ENCODE measurements at regions not wholly inside any gene's neighbourhood (a gene's known extent, or its start where the extent isn't known, plus 50 kb on each side); places are given as distances from the start of the nearest gene placed in this dataset.
"Not testable (repeated sequence)": the region's sequence is repeated elsewhere in the genome, so short reads cannot be mapped to it uniquely, and the experiment has no call there.

GRCh38 chr6:27145731-27146455, 101.6 kb upstream of the PRSS16 start:
- no peaks in the 10 kb centered on the region for H3K36me3 ChIP-seq (ENCODE audit: insufficient read depth, low read length)
- peak overlapping the region; percentile 87 for H3K27ac ChIP-seq (ENCODE audit: low read depth, low read length)
- H3K9ac ChIP-seq (ENCODE audit: low read length), result peak overlapping the region; percentile 39
- H3K4me1 ChIP-seq (ENCODE audit: insufficient read depth, low read length), result peaks cover 10% of the 10 kb centered on the region
- peak overlapping the region; percentile 56 to 60 for H3K4me3 ChIP-seq (ENCODE audit: low read depth in 1 of 2, low read length in 2 of 2)
- H3K27me3 ChIP-seq (ENCODE audit: control insufficient read depth in 1 of 2, insufficient read depth in 2 of 2, low read length in 2 of 2), result no peaks in the 10 kb centered on the region
- H3K9me3 ChIP-seq (ENCODE audit: low read length), result no peaks in the 10 kb centered on the region

GRCh38 chr6:27146456-27146705, 101.1 kb upstream of the PRSS16 start:
- Histone ChIP-seq H3K27ac (ENCODE audit: low read depth, low read length) (peak overlapping the region; percentile 87), H3K9ac (ENCODE audit: low read length) (peak overlapping the region; percentile 39), H3K4me1 (ENCODE audit: insufficient read depth, low read length) (peaks cover 10% of the 10 kb centered on the region), H3K4me3 (ENCODE audit: low read depth in 1 of 2, low read length in 2 of 2) (peak overlapping the region; percentile 56 to 60)
- not testable (repeated sequence) for H3K27me3 ChIP-seq (ENCODE audit: control insufficient read depth in 1 of 2, insufficient read depth in 2 of 2, low read length in 2 of 2); H3K36me3 ChIP-seq (ENCODE audit: insufficient read depth, low read length); H3K9me3 ChIP-seq (ENCODE audit: low read length)

- Histone ChIP-seq H3K9me3 (ENCODE audit: low read length) (no peaks in the 10 kb centered on the region), H3K36me3 (ENCODE audit: insufficient read depth, low read length) (no peaks in the 10 kb centered on the region), H3K27ac (ENCODE audit: low read depth, low read length) (peak overlapping the region; percentile 87), H3K27me3 (ENCODE audit: control insufficient read depth in 1 of 2, insufficient read depth in 2 of 2, low read length in 2 of 2) (no peaks in the 10 kb centered on the region), H3K4me3 (ENCODE audit: low read depth in 1 of 2, low read length in 2 of 2) (peak overlapping the region; percentile 60 to 70), H3K9ac (ENCODE audit: low read length) (peak overlapping the region; percentile 39), H3K4me1 (ENCODE audit: insufficient read depth, low read length) (peaks cover 10% of the 10 kb centered on the region)
These were observed 100.6 kb upstream of the PRSS16 start for GRCh38 chr6:27146706-27147505.

GRCh38 chr6:27148404-27148795, 99.1 kb upstream of the PRSS16 start:
- Histone ChIP-seq H3K4me3 (ENCODE audit: low read depth in 1 of 2, low read length in 2 of 2) (no peak overlapping the region), H3K4me1 (ENCODE audit: insufficient read depth, low read length) (peaks cover 10% of the 10 kb centered on the region), H3K27ac (ENCODE audit: low read depth, low read length) (no peak overlapping the region), H3K27me3 (ENCODE audit: control insufficient read depth in 1 of 2, insufficient read depth in 2 of 2, low read length in 2 of 2) (no peaks in the 10 kb centered on the region), H3K36me3 (ENCODE audit: insufficient read depth, low read length) (no peaks in the 10 kb centered on the region), H3K9me3 (ENCODE audit: low read length) (no peaks in the 10 kb centered on the region), H3K9ac (ENCODE audit: low read length) (no peak overlapping the region)

- H3K27me3 ChIP-seq (ENCODE audit: control insufficient read depth in 1 of 2, insufficient read depth in 2 of 2, low read length in 2 of 2), result no peaks in the 10 kb centered on the region
- no peak overlapping the region for H3K27ac ChIP-seq (ENCODE audit: low read depth, low read length)
- H3K4me3 ChIP-seq (ENCODE audit: low read depth in 1 of 2, low read length in 2 of 2), result no peak overlapping the region
- H3K9ac ChIP-seq (ENCODE audit: low read length), result no peak overlapping the region
- H3K9me3 ChIP-seq (ENCODE audit: low read length), result no peaks in the 10 kb centered on the region
- H3K4me1 ChIP-seq (ENCODE audit: insufficient read depth, low read length), result peaks cover 10% of the 10 kb centered on the region
- no peaks in the 10 kb centered on the region for H3K36me3 ChIP-seq (ENCODE audit: insufficient read depth, low read length)
These were observed 98.4 kb upstream of the PRSS16 start for GRCh38 chr6:27149150-27149549.

- Histone ChIP-seq H3K27ac (ENCODE audit: low read depth, low read length) (no peak overlapping the region), H3K9me3 (ENCODE audit: low read length) (no peaks in the 10 kb centered on the region), H3K27me3 (ENCODE audit: control insufficient read depth in 1 of 2, insufficient read depth in 2 of 2, low read length in 2 of 2) (no peaks in the 10 kb centered on the region), H3K4me1 (ENCODE audit: insufficient read depth, low read length) (peaks cover 6% of the 10 kb centered on the region), H3K36me3 (ENCODE audit: insufficient read depth, low read length) (no peaks in the 10 kb centered on the region), H3K9ac (ENCODE audit: low read length) (no peak overlapping the region), H3K4me3 (ENCODE audit: low read depth in 1 of 2, low read length in 2 of 2) (no peak overlapping the region)
These were observed 92.8 kb upstream of the PRSS16 start for GRCh38 chr6:27154696-27155095.

- no peak overlapping the region for H3K9ac ChIP-seq (ENCODE audit: low read length)
- H3K9me3 ChIP-seq (ENCODE audit: low read length), result no peaks in the 10 kb centered on the region
- no peak overlapping the region for H3K27ac ChIP-seq (ENCODE audit: low read depth, low read length)
These were observed 90.5 kb upstream of the PRSS16 start for GRCh38 chr6:27156874-27157458.

GRCh38 chr6:27157459-27158315, 89.8 kb upstream of the PRSS16 start:
- Histone ChIP-seq H3K9me3 (ENCODE audit: low read length) (no peaks in the 10 kb centered on the region), H3K27me3 (ENCODE audit: control insufficient read depth in 1 of 2, insufficient read depth in 2 of 2, low read length in 2 of 2) (no peaks in the 10 kb centered on the region), H3K36me3 (ENCODE audit: insufficient read depth, low read length) (no peaks in the 10 kb centered on the region), H3K9ac (ENCODE audit: low read length) (no peak overlapping the region), H3K4me1 (ENCODE audit: insufficient read depth, low read length) (peaks cover 6% of the 10 kb centered on the region), H3K4me3 (ENCODE audit: low read depth in 1 of 2, low read length in 2 of 2) (peak overlapping the region; percentile 10 to 58), H3K27ac (ENCODE audit: low read depth, low read length) (no peak overlapping the region)

More at GRCh38 chr6:27156874-27157458, 90.5 kb upstream of the PRSS16 start:
- H3K4me3 ChIP-seq (ENCODE audit: low read depth in 1 of 2, low read length in 2 of 2), result peak overlapping the region in 1 of 2 donors; percentile 58
- H3K27me3 ChIP-seq (ENCODE audit: control insufficient read depth in 1 of 2, insufficient read depth in 2 of 2, low read length in 2 of 2), result no peaks in the 10 kb centered on the region
- peaks cover 6% of the 10 kb centered on the region for H3K4me1 ChIP-seq (ENCODE audit: insufficient read depth, low read length)
- H3K36me3 ChIP-seq (ENCODE audit: insufficient read depth, low read length), result no peaks in the 10 kb centered on the region

GRCh38 chr6:27158316-27158643, 89.2 kb upstream of the PRSS16 start:
- Histone ChIP-seq H3K9ac (ENCODE audit: low read length) (no peak overlapping the region), H3K27ac (ENCODE audit: low read depth, low read length) (no peak overlapping the region)

GRCh38 chr6:27159725-27160124, 87.8 kb upstream of the PRSS16 start:
- no peak overlapping the region for H3K27ac ChIP-seq (ENCODE audit: low read depth, low read length)
- H3K4me1 ChIP-seq (ENCODE audit: insufficient read depth, low read length), result peaks cover 6% of the 10 kb centered on the region
- H3K4me3 ChIP-seq (ENCODE audit: low read depth in 1 of 2, low read length in 2 of 2), result no peak overlapping the region
- no peaks in the 10 kb centered on the region for H3K36me3 ChIP-seq (ENCODE audit: insufficient read depth, low read length)
- no peaks in the 10 kb centered on the region for H3K9me3 ChIP-seq (ENCODE audit: low read length)
- H3K9ac ChIP-seq (ENCODE audit: low read length), result no peak overlapping the region
- no peaks in the 10 kb centered on the region for H3K27me3 ChIP-seq (ENCODE audit: control insufficient read depth in 1 of 2, insufficient read depth in 2 of 2, low read length in 2 of 2)

More at GRCh38 chr6:27158316-27158643, 89.2 kb upstream of the PRSS16 start:
- Histone ChIP-seq H3K36me3 (ENCODE audit: insufficient read depth, low read length) (no peaks in the 10 kb centered on the region), H3K27me3 (ENCODE audit: control insufficient read depth in 1 of 2, insufficient read depth in 2 of 2, low read length in 2 of 2) (no peaks in the 10 kb centered on the region), H3K4me1 (ENCODE audit: insufficient read depth, low read length) (peaks cover 6% of the 10 kb centered on the region), H3K4me3 (ENCODE audit: low read depth in 1 of 2, low read length in 2 of 2) (peak overlapping the region in 1 of 2 donors; percentile 58), H3K9me3 (ENCODE audit: low read length) (no peaks in the 10 kb centered on the region)

GRCh38 chr6:27161115-27161514, 86.4 kb upstream of the PRSS16 start:
- Histone ChIP-seq H3K27me3 (ENCODE audit: control insufficient read depth in 1 of 2, insufficient read depth in 2 of 2, low read length in 2 of 2) (no peaks in the 10 kb centered on the region), H3K36me3 (ENCODE audit: insufficient read depth, low read length) (no peaks in the 10 kb centered on the region), H3K4me3 (ENCODE audit: low read depth in 1 of 2, low read length in 2 of 2) (no peak overlapping the region), H3K9me3 (ENCODE audit: low read length) (no peaks in the 10 kb centered on the region), H3K4me1 (ENCODE audit: insufficient read depth, low read length) (peaks cover 6% of the 10 kb centered on the region), H3K9ac (ENCODE audit: low read length) (no peak overlapping the region), H3K27ac (ENCODE audit: low read depth, low read length) (no peak overlapping the region)

Data from muscle layer of colon (tissue), 2 donors.